ENCODE measurements at regions not wholly inside any gene's neighbourhood (a gene's known extent, or its start where the extent isn't known, plus 50 kb on each side); places are given as distances from the start of the nearest gene placed in this dataset.
A peak's percentile ranks its signal among the peaks of the same experiment; 100 is the strongest.

GRCh38 chr7:17041324-17041723 lies 159.5 kb upstream of the AGR3 start:
- Mint-ChIP-seq H3K9me3 (ENCODE audit: unreplicated experiment) (no peaks in the 10 kb centered on the region), H3K27me3 (ENCODE audit: unreplicated experiment) (peaks cover 3% of the 10 kb centered on the region), H3K36me3 (ENCODE audit: low read depth, unreplicated experiment) (no peaks in the 10 kb centered on the region), H3K4me3 (ENCODE audit: unreplicated experiment) (peak overlapping the region; percentile 16), H3K4me1 (ENCODE audit: unreplicated experiment) (peaks cover 27% of the 10 kb centered on the region), H3K27ac (ENCODE audit: unreplicated experiment) (peak overlapping the region; percentile 98)
- DNase-seq (ENCODE audit: low spot score), result no peak
- no peak for TF ChIP-seq CTCF (IDR thresholded peaks at IDR 0.05; ENCODE audit: unreplicated experiment)

GRCh38 chr7:17042211-17042610 lies 160.4 kb upstream of the AGR3 start:
- H3K4me3 Mint-ChIP-seq (ENCODE audit: unreplicated experiment), result no peak overlapping the region
- H3K4me1 Mint-ChIP-seq (ENCODE audit: unreplicated experiment), result peaks cover 27% of the 10 kb centered on the region
- H3K27me3 Mint-ChIP-seq (ENCODE audit: unreplicated experiment), result peaks cover 3% of the 10 kb centered on the region
- no peaks in the 10 kb centered on the region for H3K9me3 Mint-ChIP-seq (ENCODE audit: unreplicated experiment)
- DNase-seq (ENCODE audit: low spot score), result no peak
- no peak for TF ChIP-seq CTCF (IDR thresholded peaks at IDR 0.05; ENCODE audit: unreplicated experiment)
- H3K27ac Mint-ChIP-seq (ENCODE audit: unreplicated experiment), result peak overlapping the region; percentile 98
- no peaks in the 10 kb centered on the region for H3K36me3 Mint-ChIP-seq (ENCODE audit: low read depth, unreplicated experiment)

GRCh38 chr7:17043012-17043877 lies 161.5 kb upstream of the AGR3 start:
- TF ChIP-seq CTCF (IDR thresholded peaks at IDR 0.05; ENCODE audit: unreplicated experiment), result no peak
- no peaks in the 10 kb centered on the region for H3K9me3 Mint-ChIP-seq (ENCODE audit: unreplicated experiment)
- peaks cover 3% of the 10 kb centered on the region for H3K27me3 Mint-ChIP-seq (ENCODE audit: unreplicated experiment)
- peak overlapping the region; percentile 46 for H3K27ac Mint-ChIP-seq (ENCODE audit: unreplicated experiment)
- H3K4me1 Mint-ChIP-seq (ENCODE audit: unreplicated experiment), result peaks cover 27% of the 10 kb centered on the region
- no peak for DNase-seq (ENCODE audit: low spot score)
- H3K4me3 Mint-ChIP-seq (ENCODE audit: unreplicated experiment), result no peak overlapping the region
- no peaks in the 10 kb centered on the region for H3K36me3 Mint-ChIP-seq (ENCODE audit: low read depth, unreplicated experiment)

- peaks cover 21% of the 10 kb centered on the region for H3K4me1 Mint-ChIP-seq (ENCODE audit: unreplicated experiment)
- TF ChIP-seq CTCF (IDR thresholded peaks at IDR 0.05; ENCODE audit: unreplicated experiment), result no peak
- no peak overlapping the region for H3K4me3 Mint-ChIP-seq (ENCODE audit: unreplicated experiment)
- no peaks in the 10 kb centered on the region for H3K9me3 Mint-ChIP-seq (ENCODE audit: unreplicated experiment)
- no peak for DNase-seq (ENCODE audit: low spot score)
- no peaks in the 10 kb centered on the region for H3K36me3 Mint-ChIP-seq (ENCODE audit: low read depth, unreplicated experiment)
- no peak overlapping the region for H3K27ac Mint-ChIP-seq (ENCODE audit: unreplicated experiment)
- peaks cover 3% of the 10 kb centered on the region for H3K27me3 Mint-ChIP-seq (ENCODE audit: unreplicated experiment)
Observed at GRCh38 chr7:17044396-17044795, 162.6 kb upstream of the AGR3 start.

GRCh38 chr7:17044861-17045260 lies 163.1 kb upstream of the AGR3 start:
- Mint-ChIP-seq H3K27ac (ENCODE audit: unreplicated experiment) (no peak overlapping the region), H3K4me1 (ENCODE audit: unreplicated experiment) (peaks cover 18% of the 10 kb centered on the region), H3K27me3 (ENCODE audit: unreplicated experiment) (peaks cover 3% of the 10 kb centered on the region), H3K36me3 (ENCODE audit: low read depth, unreplicated experiment) (no peaks in the 10 kb centered on the region), H3K9me3 (ENCODE audit: unreplicated experiment) (no peaks in the 10 kb centered on the region), H3K4me3 (ENCODE audit: unreplicated experiment) (no peak overlapping the region)
- no peak for TF ChIP-seq CTCF (IDR thresholded peaks at IDR 0.05; ENCODE audit: unreplicated experiment)
- DNase-seq (ENCODE audit: low spot score), result no peak
